HG03135 (cell line): ENCODE measurements at regions not wholly inside any gene's neighbourhood (a gene's known extent, or its start where the extent isn't known, plus 50 kb on each side); places are given as distances from the start of the nearest gene placed in this dataset.

Experiments used
- ATAC-seq: cut with Tn5 transposase; IDR thresholded peaks from one replicate; pipeline ENCODE4 v1.9.1; 2021; ENCODE audit warnings: mild to moderate bottlenecking, moderate library complexity; ENCODE audit not compliant: unreplicated experiment

DNA sequence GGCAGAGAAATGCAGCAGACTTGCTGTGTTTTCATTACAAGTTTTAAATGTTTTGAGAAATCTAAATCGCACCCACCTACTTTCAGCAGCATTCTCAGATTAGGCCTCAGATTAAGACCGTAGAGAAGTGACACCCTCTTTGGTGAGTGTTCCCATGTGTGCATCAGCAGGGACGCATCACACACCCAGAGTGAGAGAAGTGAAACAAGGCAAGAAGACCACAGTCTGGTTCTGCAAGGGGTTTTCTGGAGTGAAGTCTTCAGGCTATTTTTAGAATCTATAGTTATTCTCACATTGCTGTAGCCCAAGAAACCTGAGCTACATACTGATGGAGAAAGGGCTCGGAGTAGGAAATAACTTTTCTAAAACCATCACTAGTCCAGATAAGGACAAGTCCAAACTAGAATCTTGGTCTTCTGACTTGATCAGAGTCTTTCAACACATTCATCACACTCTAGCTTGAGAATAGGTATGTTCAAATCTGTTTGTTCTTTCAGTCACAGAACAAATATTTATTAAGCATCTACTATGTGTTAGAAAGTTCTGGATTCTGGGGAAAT, 1216.6 kb upstream of the PIK3C3 start:
- ATAC-seq: no peak

DNA sequence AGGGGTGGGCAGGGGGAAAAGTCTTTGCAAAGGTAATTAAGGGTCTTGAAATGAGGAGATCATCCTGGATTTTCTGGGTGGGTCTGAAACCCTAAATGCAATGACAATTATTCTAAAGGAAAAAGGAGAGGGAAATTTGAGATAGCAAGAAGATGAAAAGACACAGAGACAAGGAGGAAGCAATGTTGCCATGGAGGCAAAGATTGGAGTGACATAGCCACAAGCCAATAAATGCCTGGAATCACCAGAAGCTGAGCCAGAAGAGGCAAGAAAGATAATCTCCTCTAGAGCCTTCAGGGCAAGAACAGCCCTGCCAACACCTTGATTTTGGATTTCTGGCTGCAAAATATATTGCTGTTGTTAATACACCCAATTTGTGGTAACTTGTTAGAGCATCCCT, 1246.3 kb upstream of the PIK3C3 start:
- ATAC-seq: no peak

DNA sequence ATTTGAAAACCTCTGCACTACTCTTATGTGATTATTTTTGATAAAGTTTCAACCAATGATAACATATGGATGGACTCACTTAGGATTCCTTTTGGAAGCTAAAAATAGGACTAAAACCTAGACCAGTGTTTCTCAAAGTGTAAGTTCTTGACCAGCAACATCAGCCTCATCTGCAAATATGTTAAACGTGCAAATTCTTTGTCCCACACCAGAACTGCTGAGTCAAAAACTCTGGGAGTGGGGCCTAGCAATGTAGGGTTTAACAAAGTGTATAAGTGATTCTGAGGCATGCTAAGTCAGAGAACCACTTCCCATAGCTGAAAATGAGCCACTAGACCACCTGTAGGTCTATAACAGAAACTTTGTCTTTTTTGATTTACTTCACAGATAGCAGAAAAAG, 1247.2 kb upstream of the PIK3C3 start:
- ATAC-seq: no peak

DNA sequence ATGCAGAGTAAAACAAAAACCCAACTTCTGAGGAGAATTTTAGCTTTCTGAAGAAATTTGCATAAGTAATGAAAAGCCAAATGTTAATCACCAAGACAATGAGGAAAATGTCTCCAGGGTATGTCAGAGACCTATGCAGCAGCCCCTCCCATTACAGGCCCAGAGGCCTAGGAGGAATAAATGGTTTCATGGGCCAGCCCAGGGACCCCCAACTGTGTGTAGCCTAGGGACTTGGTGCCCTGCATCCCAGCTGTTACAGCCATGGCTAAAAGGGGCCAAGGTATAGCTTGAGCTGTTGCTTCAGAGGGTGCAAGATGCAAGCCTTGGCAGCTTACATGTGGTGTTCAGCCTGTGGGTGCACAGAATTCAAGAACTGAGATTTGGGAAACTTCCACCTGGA, 1256.9 kb upstream of the PIK3C3 start:
- ATAC-seq: no peak

DNA sequence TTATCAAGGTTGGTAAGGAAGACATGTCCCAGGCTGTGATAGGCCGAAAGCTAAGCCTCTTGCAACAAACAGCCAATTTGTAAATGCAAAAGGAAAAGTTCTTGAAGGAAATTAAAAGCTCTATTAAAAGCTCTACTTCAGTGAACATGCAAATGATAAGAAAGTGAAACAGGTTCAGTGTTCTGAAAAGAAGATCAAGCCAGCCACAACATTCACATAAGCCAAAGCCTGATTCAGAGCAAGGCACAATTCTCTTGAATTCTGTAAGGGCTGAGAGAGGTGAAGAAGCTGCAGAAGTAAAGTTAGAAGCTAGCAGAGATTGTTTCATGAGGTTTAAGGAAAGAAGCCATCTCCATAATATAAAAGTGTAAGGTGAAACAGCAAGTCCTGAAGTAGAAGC, 1259.5 kb upstream of the PIK3C3 start:
- ATAC-seq: no peak

GRCh38 chr18:40692871-40693270, 1262.2 kb upstream of the PIK3C3 start:
- no peak for ATAC-seq

GRCh38 chr18:40690062-40690461, 1265.0 kb upstream of the PIK3C3 start:
- no peak for ATAC-seq

DNA sequence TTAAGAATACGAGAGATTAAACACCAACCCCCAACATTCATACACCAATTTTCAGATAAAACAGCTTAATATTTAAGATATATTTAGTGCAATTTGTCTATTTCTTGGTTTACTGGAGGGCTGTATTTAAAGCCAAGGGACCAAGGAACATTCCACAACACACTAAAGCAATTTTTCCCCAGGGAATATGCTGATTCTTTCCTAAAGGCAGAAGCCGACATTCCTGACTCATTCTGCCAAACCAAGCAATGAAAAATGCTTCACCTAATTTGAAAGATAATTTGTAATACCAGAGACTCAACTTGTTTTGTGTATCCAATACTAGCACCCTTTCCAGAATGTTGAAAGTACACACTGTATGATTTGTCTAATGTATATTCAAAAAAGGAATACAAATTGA, 1267.6 kb upstream of the PIK3C3 start:
- no peak for ATAC-seq

- no peak for ATAC-seq
Observed at GRCh38 chr18:40686836-40687235, 1268.2 kb upstream of the PIK3C3 start.

DNA sequence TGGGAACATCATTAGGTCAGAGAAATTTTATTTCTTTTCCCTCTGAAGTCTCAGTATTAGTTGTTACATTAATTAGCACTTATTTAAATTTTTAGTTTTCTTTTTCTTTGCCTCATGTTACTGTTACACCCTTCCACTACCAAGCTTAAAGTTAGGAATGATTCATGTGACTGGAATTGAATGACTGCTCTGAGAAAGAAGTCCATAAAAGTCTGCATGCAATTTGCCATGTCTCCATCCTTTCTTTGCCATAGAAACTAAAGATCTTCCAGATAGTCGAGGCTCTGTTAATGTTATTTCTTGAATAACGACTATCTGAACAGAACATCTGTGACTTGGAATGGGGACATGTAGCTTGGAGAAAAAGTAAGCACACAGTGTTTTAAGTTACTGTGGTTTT, 1269.8 kb upstream of the PIK3C3 start:
- no peak for ATAC-seq

GRCh38 chr18:40678318-40678717, 1276.7 kb upstream of the PIK3C3 start:
- no peak for ATAC-seq

DNA sequence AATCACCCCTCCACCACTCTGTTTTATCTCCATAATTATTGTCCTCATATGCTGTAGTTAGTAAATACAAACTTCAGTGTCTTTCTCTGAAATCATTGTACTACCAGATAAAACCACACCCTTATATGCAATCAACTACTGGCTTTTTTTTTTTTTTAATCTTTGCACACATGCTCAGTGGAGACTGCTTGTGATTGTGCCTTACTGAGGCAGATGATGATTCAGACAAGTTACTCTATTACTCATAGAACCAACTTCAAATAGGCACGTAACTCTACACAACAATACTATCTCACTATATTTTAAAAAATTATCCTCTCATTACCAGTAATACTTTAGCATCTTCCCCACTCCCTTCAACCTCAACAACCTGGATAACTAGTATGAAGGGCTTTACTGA, 1278.4 kb upstream of the PIK3C3 start:
- ATAC-seq: no peak

DNA sequence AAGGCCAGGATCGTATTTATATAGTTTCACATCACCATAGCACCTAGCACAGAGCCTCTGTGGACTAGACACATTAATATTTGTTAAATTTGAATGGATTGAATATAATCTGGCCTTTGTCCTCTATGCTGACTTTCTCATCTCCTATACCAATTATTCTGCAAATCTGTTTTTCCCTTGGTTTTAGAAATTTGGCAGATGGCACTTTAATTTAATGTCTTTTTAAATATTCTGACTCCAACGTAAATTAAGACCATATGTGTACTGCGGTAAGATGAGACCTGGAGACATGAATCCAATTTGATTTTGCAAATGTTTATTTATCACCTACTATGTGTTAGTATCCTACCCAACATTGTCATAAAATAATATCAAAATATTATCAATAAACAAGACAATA, 1281.9 kb upstream of the PIK3C3 start:
- no peak for ATAC-seq

GRCh38 chr18:40672590-40672989, 1282.4 kb upstream of the PIK3C3 start:
- ATAC-seq: no peak

DNA sequence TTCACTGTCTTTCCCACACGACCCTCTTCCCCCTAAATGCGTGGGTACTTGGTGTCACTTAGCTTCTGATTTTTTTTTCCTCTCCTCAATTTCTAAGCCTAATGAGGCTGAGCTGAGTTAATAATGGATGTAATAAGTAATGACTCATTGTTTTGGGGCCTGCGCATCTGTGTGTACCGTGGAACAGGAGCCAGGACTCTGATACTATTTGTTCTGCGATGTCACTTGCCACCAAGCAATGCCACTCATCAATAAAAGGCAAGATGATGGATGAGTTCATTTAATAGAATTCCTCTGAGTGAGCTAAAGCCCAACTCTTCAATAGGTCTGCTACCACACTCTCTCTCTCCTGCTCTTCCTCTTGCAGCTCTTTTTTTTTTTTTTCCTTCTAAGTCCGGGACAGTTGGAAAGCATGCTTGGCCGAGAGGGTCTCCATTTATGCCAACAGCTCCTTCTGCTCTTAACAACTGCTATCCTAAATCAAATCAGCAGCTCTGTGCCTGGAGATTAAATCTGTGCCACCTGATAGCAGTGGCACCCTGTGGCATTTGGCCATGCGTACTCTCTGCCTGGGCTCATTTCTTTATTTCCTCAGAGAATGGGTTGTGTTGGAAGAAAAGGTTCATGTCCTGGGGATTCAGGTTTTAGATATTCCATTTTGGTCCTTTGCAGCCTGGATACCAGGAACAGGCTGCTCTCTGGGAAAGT, 1284.2 kb upstream of the PIK3C3 start:
- ATAC-seq: no peak

- ATAC-seq: no peak
Observed at GRCh38 chr18:40662898-40663437, 1292.1 kb upstream of the PIK3C3 start.

DNA sequence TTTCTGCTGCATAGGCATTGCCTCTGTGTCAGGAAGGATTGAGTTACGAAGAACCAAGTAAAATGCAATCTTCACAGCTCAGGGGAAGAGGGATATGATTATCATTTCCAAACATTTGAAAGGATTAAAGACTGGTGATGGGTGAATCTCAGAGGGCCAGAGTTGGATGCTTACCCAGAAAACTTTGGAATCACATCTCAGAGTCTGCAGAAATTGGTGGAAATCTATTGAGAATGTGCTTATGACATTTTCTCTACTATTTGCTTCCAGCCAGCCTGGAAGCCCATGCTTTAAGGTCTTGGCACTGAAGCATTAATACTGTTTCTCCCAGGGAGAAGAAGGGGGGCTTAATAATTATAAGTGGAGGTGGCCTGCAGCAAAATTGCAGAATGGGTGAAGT, 1301.4 kb upstream of the PIK3C3 start:
- no peak for ATAC-seq

DNA sequence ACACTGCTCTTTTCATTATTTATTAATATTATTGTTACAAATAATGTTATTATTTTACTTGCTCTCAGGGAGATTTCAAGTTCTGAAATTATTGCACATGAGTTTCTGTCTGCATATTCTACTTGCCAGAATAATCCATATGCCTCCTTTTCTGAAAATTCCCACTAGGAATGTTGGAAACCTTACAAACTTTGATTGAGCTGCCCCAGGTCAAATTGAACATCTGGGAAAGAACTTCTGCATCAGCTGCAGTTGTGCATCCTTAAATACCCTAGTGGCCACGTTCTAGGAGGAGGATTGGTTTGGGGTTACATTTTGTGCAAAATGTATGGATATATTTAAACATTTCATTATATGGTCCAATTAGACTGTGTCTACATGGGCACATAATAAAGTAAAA, 1302.7 kb upstream of the PIK3C3 start:
- ATAC-seq: no peak

DNA sequence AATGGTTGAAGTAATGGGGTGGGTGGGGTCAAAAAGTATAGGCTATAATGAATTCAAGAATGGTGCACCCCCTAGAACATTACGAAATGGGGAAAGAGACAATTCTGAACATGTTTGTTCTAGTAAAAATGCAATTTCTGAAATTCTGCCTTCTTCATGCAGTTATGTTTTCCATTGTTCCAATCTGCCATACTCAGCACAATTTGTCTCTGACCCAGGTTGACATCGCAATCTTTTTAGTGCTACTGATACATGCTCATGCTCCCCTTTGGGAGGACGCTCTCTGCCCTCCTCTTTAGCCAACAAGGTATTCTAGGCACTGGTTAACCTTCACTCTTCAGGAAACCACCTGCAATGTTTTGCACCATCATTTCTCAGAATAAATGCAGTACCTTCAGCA, 1303.9 kb upstream of the PIK3C3 start:
- no peak for ATAC-seq

- no peak for ATAC-seq
Observed at GRCh38 chr18:40642692-40643229, 1312.3 kb upstream of the PIK3C3 start.

DNA sequence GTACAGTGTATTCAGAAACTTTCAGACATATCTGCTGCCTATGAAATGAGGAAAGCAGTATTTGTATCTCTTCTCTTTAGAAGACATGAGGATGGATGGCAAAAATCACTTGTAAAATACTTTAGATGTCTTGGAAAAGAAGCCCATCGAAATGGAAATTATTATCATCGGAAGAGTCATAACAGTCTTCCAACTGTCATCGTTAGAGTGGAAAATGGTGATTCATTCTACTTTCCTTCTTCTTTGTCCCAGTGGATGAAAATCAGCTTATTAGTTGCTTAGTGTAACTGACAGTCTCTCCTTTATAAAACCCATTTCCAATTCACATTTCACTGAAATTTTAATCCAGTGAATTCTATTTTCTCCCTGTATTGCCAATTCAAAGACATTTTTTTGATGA, 1323.7 kb upstream of the PIK3C3 start:
- no peak for ATAC-seq

DNA sequence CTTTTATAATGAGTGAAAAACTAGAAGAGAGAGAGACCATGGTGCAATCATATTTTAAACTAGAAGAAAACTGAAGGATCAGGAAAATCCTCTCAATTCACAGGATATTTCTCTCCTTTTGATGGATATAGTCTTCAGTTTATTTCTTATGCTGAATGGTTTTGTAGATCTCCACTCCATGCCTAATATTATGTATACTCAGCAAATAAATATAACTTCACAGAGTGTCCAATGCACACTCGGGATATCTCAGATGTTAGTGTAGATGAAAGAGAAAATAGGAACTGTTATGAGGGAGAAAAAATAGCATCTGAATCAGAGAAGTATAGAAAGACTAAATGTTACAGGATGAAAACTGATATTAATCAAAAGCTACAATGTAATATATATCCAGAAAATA, 1324.5 kb upstream of the PIK3C3 start:
- ATAC-seq: no peak

DNA sequence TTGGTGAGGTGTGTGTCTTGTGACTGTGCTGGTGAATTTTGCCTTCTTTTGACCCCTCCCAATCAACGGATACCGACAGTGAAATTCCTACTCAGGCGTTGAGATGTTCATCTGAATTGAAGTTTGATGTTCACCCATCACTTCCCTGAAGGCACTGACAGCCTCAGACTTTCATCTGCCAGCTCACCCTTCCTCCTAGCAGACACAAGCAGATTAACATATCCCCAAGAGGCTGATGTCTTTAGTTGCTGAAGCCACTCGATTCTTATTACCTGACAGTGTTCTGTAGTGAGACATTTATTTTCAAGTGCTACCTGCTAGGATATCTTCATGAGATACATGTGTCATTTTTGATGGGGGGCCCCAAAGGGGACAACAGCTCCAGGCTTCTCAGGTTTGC, 1330.1 kb upstream of the PIK3C3 start:
- no peak for ATAC-seq
